GM23338 (cell line): ENCODE measurements at regions not wholly inside any gene's neighbourhood (a gene's known extent, or its start where the extent isn't known, plus 50 kb on each side); places are given as distances from the start of the nearest gene placed in this dataset.

ENCODE experiments used
- CTCF ChIP-seq, 2 experiments: fragments of 200-600 bp in 1 of 2; sonication (generic) in 1 of 2; conservative IDR thresholded peaks; 2 replicates each; pipeline versions ENCODE4 v1.5.1 to v1.6.1; 2016 to 2017; ENCODE audit warnings: antibody characterized with exemption in 2 of 2, low read depth in 2 of 2, mild to moderate bottlenecking in 2 of 2, moderate library complexity in 1 of 2
- EZH2 ChIP-seq: fragments of 200-600 bp; sonication (generic); IDR thresholded peaks from one replicate; pipeline ENCODE4 v1.8.0; 2017; ENCODE audit warnings: antibody characterized with exemption, mild to moderate bottlenecking, low read depth; ENCODE audit not compliant: unreplicated experiment
- EZH2phosphoT487 ChIP-seq: fragments of 200-600 bp; sonication (generic); IDR thresholded peaks from one replicate; pipeline ENCODE4 v1.8.1; 2018; ENCODE audit warnings: antibody characterized with exemption; ENCODE audit not compliant: unreplicated experiment
- JUNB ChIP-seq: IDR thresholded peaks from one replicate; pipeline ENCODE4 v1.6.1; 2016; ENCODE audit warnings: antibody characterized with exemption; ENCODE audit not compliant: unreplicated experiment
- POLR2AphosphoS5 ChIP-seq: IDR thresholded peaks from 2 replicates; pipeline ENCODE4 v1.6.1; 2016; ENCODE audit warnings: antibody characterized with exemption, low read depth
- REST ChIP-seq: IDR thresholded peaks from one replicate; pipeline ENCODE4 v1.6.1; 2018; ENCODE audit warnings: antibody characterized with exemption; ENCODE audit not compliant: unreplicated experiment
- STAT1 ChIP-seq: IDR thresholded peaks from one replicate; pipeline ENCODE4 v1.6.1; 2016; ENCODE audit warnings: antibody characterized with exemption; ENCODE audit not compliant: unreplicated experiment
- ZNF114 ChIP-seq: fragments of 250-450 bp; sonication (Bioruptor Pico); IDR thresholded peaks from 2 replicates; pipeline ENCODE4 v1.5.0; 2020; ENCODE audit warnings: mild to moderate bottlenecking, moderate library complexity

- TF ChIP-seq EZH2 (no peak), POLR2AphosphoS5 (no peak), CTCF (conservative IDR thresholded peaks at IDR 0.05; ENCODE audit: low read depth in 2 of 2) (no peak), ZNF114 (CRISPR knock-in tag) (no peak), REST (no peak), JUNB (no peak), STAT1 (no peak), EZH2phosphoT487 (no peak)
Observed at GRCh38 chr20:16123623-16124022, 449.6 kb downstream of the KIF16B start.
